ENCODE measurements at regions not wholly inside any gene's neighbourhood (a gene's known extent, or its start where the extent isn't known, plus 50 kb on each side); places are given as distances from the start of the nearest gene placed in this dataset.

GRCh38 chr5:28779161-28779754 lies 1740.9 kb upstream of the CDH9 start:
- no peaks in the 10 kb centered on the region for H3K4me1 Mint-ChIP-seq
- peaks cover 5 to 9% of the 10 kb centered on the region in 2 donors for H3K9me3 Mint-ChIP-seq
- H3K27ac Mint-ChIP-seq: no peak overlapping the region
- no peaks in the 10 kb centered on the region for H3K27me3 Mint-ChIP-seq
- no peak for ATAC-seq
- no peak for DNase-seq
- no peak overlapping the region for H3K4me3 Mint-ChIP-seq

DNA sequence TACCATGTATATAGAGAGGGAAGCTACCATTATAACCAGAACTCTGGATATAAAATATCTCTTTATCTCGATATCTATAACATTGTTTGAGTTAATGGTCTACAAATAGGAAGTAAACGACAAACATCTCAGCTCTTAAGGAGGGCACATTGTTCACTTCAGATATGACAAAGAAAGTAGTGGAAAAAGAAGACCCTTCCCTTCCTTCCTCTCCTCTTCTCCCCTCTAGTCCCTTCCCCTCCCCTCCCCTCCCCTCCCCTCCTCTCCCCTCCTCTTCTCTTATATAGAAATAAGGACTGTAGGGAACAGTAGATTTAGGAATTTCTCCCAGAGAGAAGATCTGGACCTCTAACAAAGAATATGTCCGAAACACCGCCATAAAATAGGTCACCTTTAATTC lies 1731.9 kb upstream of the CDH9 start:
- H3K4me3 Mint-ChIP-seq: no peak overlapping the region
- H3K27ac Mint-ChIP-seq: no peak overlapping the region
- ATAC-seq (no peak), DNase-seq (no peak)
- H3K9me3 Mint-ChIP-seq: peaks cover 0 to 4% of the 10 kb centered on the region in 2 donors
- no peaks in the 10 kb centered on the region for H3K4me1 Mint-ChIP-seq
- no peaks in the 10 kb centered on the region for H3K27me3 Mint-ChIP-seq

- no peaks in the 10 kb centered on the region for H3K4me1 Mint-ChIP-seq
- ATAC-seq: no peak
- peaks cover 0 to 9% of the 10 kb centered on the region in 2 donors for H3K9me3 Mint-ChIP-seq
- no peak overlapping the region for H3K27ac Mint-ChIP-seq
- DNase-seq: no peak
- H3K27me3 Mint-ChIP-seq: no peaks in the 10 kb centered on the region
- H3K4me3 Mint-ChIP-seq: no peak overlapping the region
Measured at GRCh38 chr5:28766565-28767158, 1728.3 kb upstream of the CDH9 start.

DNA sequence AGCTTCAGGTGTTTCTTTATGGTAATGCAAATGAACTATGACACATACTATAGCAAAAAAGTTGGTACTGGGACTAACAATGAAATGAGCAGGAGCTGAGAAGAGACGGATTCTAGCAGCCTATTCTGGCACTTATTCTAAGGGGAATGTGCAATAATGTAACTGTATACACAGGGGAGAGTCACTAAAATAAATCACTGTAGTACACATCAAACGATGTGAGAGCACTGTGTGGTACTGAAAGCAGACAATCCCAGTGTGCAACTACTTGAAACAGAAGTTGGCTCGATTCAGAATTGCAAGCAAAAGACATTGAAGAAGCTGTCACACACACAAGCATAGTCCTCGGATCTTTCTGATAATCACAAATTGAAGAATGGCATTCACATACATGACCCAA lies 1713.0 kb upstream of the CDH9 start:
- ATAC-seq (no peak), DNase-seq (no peak)
- Mint-ChIP-seq H3K9me3 (peaks cover 16 to 26% of the 10 kb centered on the region in 2 donors), H3K27ac (no peak overlapping the region), H3K27me3 (no peaks in the 10 kb centered on the region), H3K4me1 (no peaks in the 10 kb centered on the region), H3K4me3 (no peak overlapping the region)

GRCh38 chr5:28750251-28750650 lies 1711.9 kb upstream of the CDH9 start:
- Mint-ChIP-seq H3K27ac (no peak overlapping the region), H3K4me3 (no peak overlapping the region), H3K9me3 (peaks cover 10 to 26% of the 10 kb centered on the region in 2 donors), H3K27me3 (no peaks in the 10 kb centered on the region), H3K4me1 (no peaks in the 10 kb centered on the region)
- ATAC-seq (no peak), DNase-seq (no peak)

DNA sequence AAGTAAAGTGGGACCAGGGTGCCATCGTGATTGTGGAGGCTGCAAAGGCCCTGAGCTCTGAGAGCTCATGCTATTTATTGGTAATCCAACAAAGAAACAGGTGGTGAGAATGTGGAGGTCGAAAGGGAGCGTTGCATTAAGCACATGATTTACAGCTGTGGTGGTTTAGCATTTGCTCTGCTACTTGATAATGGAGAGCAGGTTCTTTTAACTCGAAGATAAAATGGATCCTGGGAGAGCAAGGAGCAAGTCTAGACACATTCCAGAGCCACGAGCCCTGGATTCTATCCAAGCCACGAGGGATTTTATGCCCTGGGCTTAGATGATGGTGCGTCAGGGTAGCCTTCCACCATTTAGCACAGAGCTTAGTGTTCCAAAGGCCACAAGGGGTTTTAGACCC lies 1710.1 kb upstream of the CDH9 start:
- no peak overlapping the region for H3K27ac Mint-ChIP-seq
- H3K4me1 Mint-ChIP-seq: no peaks in the 10 kb centered on the region
- ATAC-seq (no peak), DNase-seq (no peak)
- H3K9me3 Mint-ChIP-seq: peaks cover 7 to 21% of the 10 kb centered on the region in 2 donors
- H3K27me3 Mint-ChIP-seq: no peaks in the 10 kb centered on the region
- H3K4me3 Mint-ChIP-seq: no peak overlapping the region

DNA sequence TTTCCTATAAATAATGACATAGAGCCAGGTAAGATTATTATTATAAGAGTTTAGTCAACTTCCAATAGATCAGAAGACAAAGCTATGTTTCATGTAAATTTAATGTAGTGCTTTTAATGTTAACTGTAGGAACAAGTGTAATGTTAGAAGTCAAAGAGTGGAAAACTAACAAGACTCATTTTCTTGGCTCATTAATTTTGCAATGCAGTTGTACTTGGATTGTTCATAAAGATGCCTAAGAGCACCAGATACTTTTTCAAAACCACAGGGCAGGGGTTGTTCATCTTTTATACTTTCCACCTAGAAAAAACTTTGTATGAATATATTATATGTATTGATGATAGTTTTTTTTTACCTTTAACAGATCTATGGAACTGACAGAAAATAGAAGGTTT lies 1705.3 kb upstream of the CDH9 start:
- H3K27ac Mint-ChIP-seq: no peak overlapping the region
- peaks cover 7 to 12% of the 10 kb centered on the region in 2 donors for H3K9me3 Mint-ChIP-seq
- H3K27me3 Mint-ChIP-seq: no peaks in the 10 kb centered on the region
- no peak overlapping the region for H3K4me3 Mint-ChIP-seq
- DNase-seq (no peak), ATAC-seq (no peak)
- no peaks in the 10 kb centered on the region for H3K4me1 Mint-ChIP-seq

DNA sequence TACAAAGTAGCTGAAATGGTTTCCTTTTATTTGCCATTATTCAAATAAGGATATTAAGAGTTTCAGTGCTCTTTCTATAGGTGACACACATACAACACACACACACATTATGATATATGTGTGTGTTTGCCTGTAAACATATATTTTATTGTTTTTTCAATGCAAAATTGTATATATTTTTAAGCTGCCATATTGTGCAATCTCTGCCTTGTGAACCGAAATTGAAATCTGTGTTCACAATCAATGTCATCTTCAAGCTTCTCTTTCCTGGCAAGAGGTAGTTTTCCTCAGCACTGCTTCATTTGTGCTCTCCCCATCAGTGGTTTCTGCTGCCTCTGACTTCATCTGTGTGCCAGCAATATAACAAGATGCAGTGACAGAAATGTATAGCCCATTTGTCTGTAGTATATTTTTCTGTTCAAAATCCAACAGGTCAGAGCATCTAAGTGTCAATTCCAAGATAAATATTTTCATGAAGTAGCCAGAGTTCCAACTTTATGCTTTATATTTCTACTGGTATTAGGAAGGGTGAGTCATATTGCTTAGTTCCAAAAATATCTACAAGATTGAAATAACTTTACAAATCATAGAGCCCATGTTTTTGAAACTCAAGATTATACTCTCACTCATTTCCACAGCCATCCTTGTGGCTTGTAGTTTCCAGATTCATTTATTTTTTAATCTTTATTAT lies 1704.8 kb upstream of the CDH9 start:
- Mint-ChIP-seq H3K27ac (no peak overlapping the region), H3K4me1 (no peaks in the 10 kb centered on the region), H3K4me3 (no peak overlapping the region), H3K27me3 (no peaks in the 10 kb centered on the region), H3K9me3 (peaks cover 6 to 10% of the 10 kb centered on the region in 2 donors)
- no peak for ATAC-seq
- DNase-seq: no peak

GRCh38 chr5:28737682-28738081 lies 1699.3 kb upstream of the CDH9 start:
- no peak for DNase-seq
- no peak overlapping the region for H3K27ac Mint-ChIP-seq
- no peak overlapping the region for H3K4me3 Mint-ChIP-seq
- no peaks in the 10 kb centered on the region for H3K4me1 Mint-ChIP-seq
- no peak for ATAC-seq
- no peaks in the 10 kb centered on the region for H3K27me3 Mint-ChIP-seq
- H3K9me3 Mint-ChIP-seq: peaks cover 7 to 14% of the 10 kb centered on the region in 2 donors

DNA sequence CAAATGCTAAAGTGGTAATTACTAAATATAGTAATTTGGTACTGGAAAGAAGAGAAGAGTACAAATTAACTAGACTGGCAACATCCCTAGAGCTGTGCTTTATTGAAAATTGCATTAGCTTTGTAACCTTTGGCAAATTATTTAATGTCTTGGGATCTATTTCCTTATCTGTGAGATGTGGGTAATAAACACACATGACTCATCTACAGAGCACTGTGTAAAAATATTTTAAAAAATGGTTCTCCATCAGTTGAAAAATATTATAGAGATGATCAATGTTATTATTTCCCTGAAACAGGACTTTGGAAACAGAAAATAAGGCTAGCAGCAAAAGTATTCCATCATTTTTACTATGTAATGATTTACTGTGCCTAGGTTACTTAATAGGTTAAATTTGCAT lies 1698.8 kb upstream of the CDH9 start:
- ATAC-seq: no peak
- no peaks in the 10 kb centered on the region for H3K4me1 Mint-ChIP-seq
- no peak overlapping the region for H3K27ac Mint-ChIP-seq
- H3K27me3 Mint-ChIP-seq: no peaks in the 10 kb centered on the region
- no peak overlapping the region for H3K4me3 Mint-ChIP-seq
- no peak for DNase-seq
- peaks cover 7 to 14% of the 10 kb centered on the region in 2 donors for H3K9me3 Mint-ChIP-seq

- DNase-seq (no peak), ATAC-seq (no peak)
- H3K27me3 Mint-ChIP-seq: no peaks in the 10 kb centered on the region
- H3K27ac Mint-ChIP-seq: no peak overlapping the region
- no peaks in the 10 kb centered on the region for H3K4me1 Mint-ChIP-seq
- H3K9me3 Mint-ChIP-seq: peaks cover 13 to 14% of the 10 kb centered on the region in 2 donors
- no peak overlapping the region for H3K4me3 Mint-ChIP-seq
Measured at GRCh38 chr5:28734396-28734795, 1696.0 kb upstream of the CDH9 start.

GRCh38 chr5:28729067-28729466 lies 1690.7 kb upstream of the CDH9 start:
- Mint-ChIP-seq H3K27ac (no peak overlapping the region), H3K4me3 (no peak overlapping the region), H3K27me3 (no peaks in the 10 kb centered on the region), H3K9me3 (peaks cover 6 to 14% of the 10 kb centered on the region in 2 donors), H3K4me1 (no peaks in the 10 kb centered on the region)
- DNase-seq (no peak), ATAC-seq (no peak)

- Mint-ChIP-seq H3K4me1 (no peaks in the 10 kb centered on the region), H3K9me3 (peaks cover 10 to 14% of the 10 kb centered on the region in 2 donors), H3K4me3 (no peak overlapping the region), H3K27me3 (no peaks in the 10 kb centered on the region), H3K27ac (no peak overlapping the region)
- ATAC-seq (no peak), DNase-seq (no peak)
Measured at GRCh38 chr5:28726815-28727214, 1688.4 kb upstream of the CDH9 start.

DNA sequence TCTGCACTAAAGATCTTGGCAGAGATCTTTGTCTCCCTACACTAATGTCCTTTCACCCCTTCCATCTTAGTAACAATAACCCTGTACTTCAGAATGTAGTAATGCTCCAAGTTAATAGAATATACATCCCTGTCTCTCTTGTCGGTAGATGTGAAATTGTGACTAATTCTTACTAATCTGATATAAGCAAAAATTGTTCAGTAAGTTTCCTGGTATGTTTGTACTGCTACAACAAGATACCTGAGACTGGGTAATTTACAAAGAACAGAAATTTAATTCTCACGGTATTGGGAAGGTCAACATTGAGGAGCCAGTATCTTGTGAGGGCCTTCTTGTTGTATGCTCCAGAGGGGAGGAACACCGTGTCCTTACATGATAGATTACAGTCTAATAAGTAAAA lies 1686.6 kb upstream of the CDH9 start:
- peaks cover 8 to 10% of the 10 kb centered on the region in 2 donors for H3K9me3 Mint-ChIP-seq
- H3K27ac Mint-ChIP-seq: no peak overlapping the region
- ATAC-seq (no peak), DNase-seq (no peak)
- H3K4me3 Mint-ChIP-seq: no peak overlapping the region
- no peaks in the 10 kb centered on the region for H3K4me1 Mint-ChIP-seq
- H3K27me3 Mint-ChIP-seq: no peaks in the 10 kb centered on the region

GRCh38 chr5:28714907-28715698 lies 1676.7 kb upstream of the CDH9 start:
- H3K27me3 Mint-ChIP-seq: no peaks in the 10 kb centered on the region
- H3K9me3 Mint-ChIP-seq: peaks cover 5 to 8% of the 10 kb centered on the region in 2 donors
- H3K4me3 Mint-ChIP-seq: no peak overlapping the region
- H3K27ac Mint-ChIP-seq: no peak overlapping the region
- ATAC-seq (no peak), DNase-seq (no peak)
- H3K4me1 Mint-ChIP-seq: no peaks in the 10 kb centered on the region

DNA sequence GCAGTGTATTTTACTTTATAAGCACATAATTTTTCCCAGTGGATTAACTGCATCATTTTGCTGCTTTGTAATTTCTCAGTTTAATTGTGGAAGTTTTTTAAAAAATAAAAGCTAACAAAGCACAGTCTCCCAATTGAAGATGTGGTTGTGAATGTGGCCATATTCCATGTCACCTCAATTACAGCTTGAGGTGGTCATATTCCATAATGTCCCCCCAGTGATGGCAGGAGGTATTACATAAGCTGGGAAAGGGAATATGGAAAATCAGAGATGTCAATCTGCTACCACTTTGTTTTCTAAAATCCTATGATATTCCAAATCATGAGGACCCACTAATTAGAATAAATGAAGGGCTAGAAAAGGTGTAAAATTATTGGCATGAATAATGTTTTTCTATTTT lies 1672.0 kb upstream of the CDH9 start:
- H3K4me3 Mint-ChIP-seq: no peak overlapping the region
- DNase-seq (no peak), ATAC-seq (no peak)
- no peak overlapping the region for H3K27ac Mint-ChIP-seq
- H3K27me3 Mint-ChIP-seq: no peaks in the 10 kb centered on the region
- H3K4me1 Mint-ChIP-seq: no peaks in the 10 kb centered on the region
- H3K9me3 Mint-ChIP-seq: peaks cover 15% of the 10 kb centered on the region in 2 donors
